Activated naive CD4-positive, alpha-beta T cell (primary cell): ENCODE measurements at regions not wholly inside any gene's neighbourhood (a gene's known extent, or its start where the extent isn't known, plus 50 kb on each side); places are given as distances from the start of the nearest gene placed in this dataset.
"Not testable (repeated sequence)": the region's sequence is repeated elsewhere in the genome, so short reads cannot be mapped to it uniquely, and the experiment has no call there.

Source experiments
- DNase-seq, 4 experiments: peaks; one replicate each; lab custom pipeline; 2025; lab: John Stamatoyannopoulos, UW

- no peak for DNase-seq
Measured at GRCh38 chr21:28877318-28877884, 115.3 kb downstream of the LTN1 start.

- DNase-seq = no peak
Measured at GRCh38 chr21:28875078-28875477, 117.6 kb downstream of the LTN1 start.

DNA sequence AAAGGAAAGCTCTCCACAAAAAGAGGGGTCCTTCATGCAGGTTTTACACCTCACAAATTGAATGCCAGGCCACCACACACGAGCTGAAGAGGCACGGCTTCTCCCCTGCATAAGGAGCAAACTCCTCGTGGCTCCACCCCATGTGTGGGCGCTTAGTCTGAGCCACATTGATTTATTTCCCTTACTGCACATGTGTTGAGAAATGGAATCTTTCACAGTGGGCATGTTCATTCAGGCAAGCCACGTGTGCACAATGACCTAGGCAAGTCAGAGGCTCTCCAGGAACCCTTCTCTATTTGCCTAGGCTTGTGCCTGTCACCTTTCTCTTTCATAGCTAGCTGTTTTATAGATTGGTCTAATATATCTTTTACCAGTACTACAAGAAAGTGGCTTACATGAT is 120.5 kb downstream of the LTN1 start:
- no peak for DNase-seq

GRCh38 chr21:28871388-28872010 is 121.2 kb downstream of the LTN1 start:
- no peak for DNase-seq

GRCh38 chr21:28867401-28867800 is 125.3 kb downstream of the LTN1 start:
- DNase-seq = no peak

DNA sequence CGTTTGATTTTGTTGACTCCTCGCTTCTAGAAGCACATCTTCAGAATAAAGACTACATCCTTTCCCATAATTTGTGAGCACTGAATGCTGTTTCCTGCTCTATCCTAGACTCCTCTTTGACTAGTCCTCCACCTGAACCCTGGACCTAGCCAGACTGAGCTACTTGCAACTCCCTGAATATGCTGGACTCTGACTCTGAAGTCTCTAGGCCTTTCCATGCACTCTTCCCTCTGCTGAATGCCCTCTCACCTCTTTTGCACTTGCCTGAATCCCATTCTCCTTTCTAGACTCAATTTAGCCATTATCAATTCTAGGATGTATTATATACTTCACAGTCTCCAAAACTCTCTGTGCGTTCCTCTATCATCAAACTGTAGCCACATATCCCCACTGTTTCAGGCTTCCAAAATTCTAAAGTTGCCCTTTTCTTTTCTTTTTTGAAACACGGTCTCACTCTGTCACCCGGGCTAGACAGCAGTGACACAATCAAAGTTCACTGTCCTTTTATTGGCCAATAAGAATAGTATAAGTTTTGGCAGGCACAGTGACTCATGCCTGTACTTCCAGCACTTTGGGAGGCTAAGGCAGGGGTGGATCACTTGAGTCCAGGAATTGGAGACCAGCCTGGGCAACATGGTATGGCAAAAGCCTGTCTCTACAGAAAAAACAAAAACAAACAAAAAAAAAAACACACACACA is 127.0 kb downstream of the LTN1 start:
- DNase-seq = no peak

DNA sequence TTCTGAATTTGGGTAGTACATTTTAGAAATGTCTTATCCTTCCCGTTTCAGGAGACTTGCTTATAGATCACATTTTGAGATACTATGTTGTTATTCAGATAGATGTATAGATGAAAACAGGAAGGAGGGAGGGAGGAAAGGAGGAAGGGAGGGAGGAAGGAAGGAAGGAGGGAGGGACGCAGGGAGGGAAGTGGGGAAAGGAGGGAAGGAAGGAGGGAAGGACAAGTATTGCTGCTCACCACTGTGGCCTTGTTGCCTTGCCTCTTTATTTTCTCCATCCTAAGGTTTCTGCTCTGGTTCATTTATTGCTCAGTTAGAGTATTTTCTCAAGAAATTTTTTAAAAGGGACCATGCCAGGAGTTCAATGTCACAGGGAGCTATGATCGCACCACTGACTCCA is 134.3 kb downstream of the LTN1 start:
- no peak for DNase-seq

GRCh38 chr21:28857752-28858151 is 134.9 kb downstream of the LTN1 start:
- DNase-seq = no peak

DNA sequence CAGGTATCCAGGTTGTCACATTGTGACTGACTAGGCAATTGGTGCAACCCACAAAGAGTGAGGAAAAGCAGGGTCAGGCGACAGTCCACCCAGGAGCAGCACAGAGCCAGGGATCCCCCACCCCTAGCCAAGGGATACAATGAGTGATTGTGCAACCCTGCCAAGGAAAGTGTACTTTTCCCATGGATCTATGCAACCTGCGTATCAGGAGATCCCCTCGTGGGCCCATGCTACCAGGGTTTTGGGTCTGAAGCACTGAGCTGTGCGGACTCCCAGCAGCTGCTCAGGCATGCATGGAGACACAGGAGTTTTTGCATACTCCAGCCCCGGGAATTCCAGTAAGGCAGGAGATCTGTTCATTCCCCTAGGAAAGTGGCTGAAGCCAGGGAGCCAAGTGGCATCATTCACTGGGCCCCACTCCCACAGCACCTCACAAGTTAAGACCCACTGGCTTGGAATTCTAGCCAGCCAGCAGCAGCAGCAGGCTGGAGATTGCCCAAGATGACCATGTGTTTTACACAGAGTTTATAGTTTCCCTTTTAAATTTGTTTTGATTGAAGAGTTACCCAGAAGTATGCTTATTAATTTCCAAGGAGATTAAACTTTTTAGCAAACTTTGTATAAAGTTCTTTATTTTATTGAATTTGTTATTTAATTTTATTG is 136.0 kb downstream of the LTN1 start:
- DNase-seq = no peak

GRCh38 chr21:28852706-28853105 is 140.0 kb downstream of the LTN1 start:
- DNase-seq = no peak

DNA sequence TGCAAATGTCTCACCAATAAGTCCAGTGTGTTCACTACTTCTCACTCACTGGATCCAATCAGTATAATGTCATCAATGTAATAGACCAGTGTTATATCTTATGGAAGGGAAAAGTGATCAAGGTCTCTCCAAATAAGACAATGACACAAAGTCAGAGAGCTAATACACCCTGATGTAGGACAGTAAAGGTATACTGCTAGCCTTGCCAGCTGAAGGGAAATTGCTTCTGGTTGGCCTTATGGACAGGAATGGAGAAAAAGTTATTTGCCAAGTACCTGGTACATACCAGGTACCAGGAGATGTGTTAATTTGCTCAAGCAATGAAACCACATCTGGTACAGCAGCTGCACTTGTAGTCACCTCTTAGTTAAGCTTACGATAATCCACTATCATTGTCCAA is 141.0 kb downstream of the LTN1 start:
- DNase-seq = no peak

DNA sequence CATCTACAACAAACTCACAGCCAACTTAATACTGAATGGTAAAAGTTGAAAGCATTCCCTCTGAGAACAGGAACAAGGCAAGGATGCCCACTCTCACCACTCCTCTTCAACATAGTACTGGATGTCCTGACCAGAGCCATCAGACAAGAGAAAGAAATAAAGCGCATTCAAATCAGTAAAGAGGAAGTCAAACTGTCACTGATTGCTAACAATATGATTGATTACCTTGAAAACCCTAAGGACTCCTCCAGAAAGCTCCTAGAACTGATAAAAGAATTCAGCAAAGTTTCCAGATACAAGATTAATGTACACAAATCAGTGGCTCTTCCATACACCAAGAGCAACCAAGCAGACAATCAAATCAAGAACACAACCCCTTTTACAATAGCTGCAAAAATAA is 153.4 kb downstream of the LTN1 start:
- not testable (repeated sequence) for DNase-seq

- not testable (repeated sequence) for DNase-seq
Measured at GRCh38 chr21:28837426-28837825, 155.3 kb downstream of the LTN1 start.

DNA sequence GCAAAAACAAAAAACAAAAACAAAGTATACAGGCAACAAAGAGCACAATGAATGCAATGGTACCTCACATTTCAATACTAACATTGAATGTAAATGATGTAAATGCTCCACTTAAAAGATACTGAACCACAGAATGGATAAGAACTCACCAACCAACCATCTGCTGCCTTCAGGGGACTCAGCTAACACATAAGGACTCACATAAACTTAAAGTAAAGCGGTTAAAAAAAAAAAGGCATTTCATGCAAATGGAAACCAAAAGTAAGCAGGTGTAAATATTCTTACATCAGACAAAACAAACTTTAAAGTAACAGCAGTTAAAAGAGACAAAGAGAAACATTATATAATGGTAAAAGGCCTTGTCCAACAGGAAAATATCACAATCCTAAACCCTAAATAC is 156.1 kb downstream of the LTN1 start:
- not testable (repeated sequence) for DNase-seq

GRCh38 chr21:28834335-28835238 is 158.1 kb downstream of the LTN1 start:
- no peak for DNase-seq

DNA sequence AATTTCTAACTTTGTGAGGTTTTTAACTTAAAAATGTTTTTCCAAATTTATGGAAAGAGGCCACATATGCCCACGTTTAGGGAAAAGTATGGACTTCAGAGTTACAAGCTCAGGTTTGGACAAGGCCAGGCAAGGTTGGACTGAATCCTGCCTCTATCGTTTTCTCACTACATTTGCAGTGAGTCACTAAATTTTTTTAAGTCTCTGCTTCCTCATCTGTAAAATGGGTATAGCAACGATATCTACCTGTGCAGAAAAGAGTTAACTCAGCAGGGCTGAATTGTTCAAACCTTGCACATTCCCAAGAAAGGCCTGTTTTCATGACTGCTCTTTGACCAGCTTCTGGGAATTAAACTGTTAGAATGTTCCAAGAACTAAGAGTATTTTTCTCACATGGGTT is 159.1 kb downstream of the LTN1 start:
- no peak for DNase-seq

DNA sequence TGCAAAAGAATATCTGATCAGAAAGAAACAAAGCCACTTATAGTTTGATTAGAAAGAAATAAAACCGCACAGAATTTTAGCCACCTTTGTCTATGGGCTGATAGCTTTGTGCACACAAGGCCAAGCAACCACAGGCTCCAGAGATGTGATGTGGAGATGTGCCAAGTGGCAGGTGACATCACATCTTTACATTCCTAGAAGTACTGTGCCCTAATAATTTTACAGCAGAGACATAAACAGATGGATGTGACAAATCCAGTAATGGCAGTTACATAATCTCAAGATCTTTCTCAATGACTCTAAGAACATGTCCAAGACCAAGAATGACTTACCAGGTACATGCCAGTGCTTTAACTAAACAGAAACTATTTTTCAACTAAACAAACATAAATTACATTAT is 159.5 kb downstream of the LTN1 start:
- DNase-seq = no peak

- no peak for DNase-seq
Measured at GRCh38 chr21:28832715-28833061, 160.0 kb downstream of the LTN1 start.

DNA sequence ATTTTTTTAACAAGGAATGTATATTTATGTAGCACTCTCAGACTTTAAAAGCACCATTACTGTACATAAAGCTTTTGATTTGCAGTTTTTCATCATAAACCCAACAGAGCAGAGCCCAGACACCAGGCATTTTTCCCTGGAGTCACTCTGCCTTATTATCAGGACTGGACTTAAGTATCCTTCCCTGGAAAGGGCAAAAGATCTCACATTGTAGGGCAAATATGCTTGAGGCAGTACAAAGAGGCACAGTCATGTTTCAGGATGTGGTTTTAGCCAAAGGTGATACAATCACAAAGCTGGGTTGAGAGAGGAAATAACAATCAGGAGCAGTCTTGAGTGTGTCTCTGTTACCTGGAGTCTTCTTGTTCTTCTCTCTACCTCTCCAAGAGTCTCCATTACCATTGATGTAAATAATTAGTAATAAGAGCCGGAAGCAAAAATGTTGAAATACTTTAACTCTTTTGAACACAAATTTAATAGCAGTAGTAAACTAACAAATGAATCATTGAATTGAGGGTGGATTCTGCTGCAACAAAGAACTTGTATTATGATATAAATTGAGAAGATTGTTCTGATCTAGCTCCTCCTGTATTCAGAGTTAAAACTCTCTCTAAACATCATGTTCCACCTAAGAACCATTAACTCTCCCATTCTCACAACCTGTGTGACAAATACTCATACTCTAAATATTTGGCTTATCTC is 160.5 kb downstream of the LTN1 start:
- no peak for DNase-seq

GRCh38 chr21:28828981-28829380 is 163.7 kb downstream of the LTN1 start:
- DNase-seq = no peak

GRCh38 chr21:28828021-28828420 is 164.7 kb downstream of the LTN1 start:
- no peak for DNase-seq

GRCh38 chr21:28827422-28827821 is 165.3 kb downstream of the LTN1 start:
- no peak for DNase-seq
